AG04450 (cell line): ENCODE measurements at regions not wholly inside any gene's neighbourhood (a gene's known extent, or its start where the extent isn't known, plus 50 kb on each side); places are given as distances from the start of the nearest gene placed in this dataset.

ENCODE experiments used
- CTCF ChIA-PET: fragments of 300-600, 350-600 bp; formaldehyde crosslinking; extraction: SDS; loops from one replicate; lab custom pipeline; 2022; ENCODE audit warnings: antibody characterized with exemption, inconsistent platforms; lab: Charles Lee
- POLR2A ChIA-PET: fragments of 350-600 bp; formaldehyde crosslinking; extraction: SDS; loops from one replicate; lab custom pipeline; 2021; ENCODE audit warnings: antibody characterized with exemption, inconsistent platforms; lab: Yijun Ruan, JAX
- DNase-seq: peaks from one replicate; pipeline ENCODE4 v3.0.0-alpha.2; 2011; ENCODE audit warnings: low read depth, low spot score
- H3K27ac ChIP-seq: one replicate; pipeline ENCODE4 v1.5.1; 2012; ENCODE audit warnings: low read depth, low read length, control low read depth
- H3K27me3 ChIP-seq: one replicate; pipeline ENCODE4 v1.6.0; 2012; ENCODE audit warnings: low read length; ENCODE audit not compliant: control insufficient read depth, insufficient read depth
- H3K4me3 ChIP-seq: 2 replicates; pipeline ENCODE4 v1.5.1; 2011; ENCODE audit warnings: mild to moderate bottlenecking, low read depth, low read length, control low read depth
- H3K9me3 ChIP-seq: 2 replicates; pipeline ENCODE4 v1.5.1; 2012; ENCODE audit warnings: low read length; ENCODE audit not compliant: control insufficient read depth, insufficient read depth
- CTCF ChIP-seq: IDR thresholded peaks from 2 replicates; pipeline ENCODE4 v1.5.1; 2011; ENCODE audit warnings: low read depth, low read length, control low read depth, inconsistent platforms

GRCh38 chr7:79872176-79872575, 262.5 kb upstream of the GNAI1 start:
- TF ChIP-seq CTCF: no peak
- Histone ChIP-seq H3K27me3 (no peaks in the 10 kb centered on the region), H3K9me3 (no peaks in the 10 kb centered on the region), H3K4me3 (no peak overlapping the region), H3K27ac (no peak overlapping the region)
- DNase-seq: no peak
- ChIA-PET CTCF (no interaction called here), POLR2A (no interaction called here)

- no peak for TF ChIP-seq CTCF
- DNase-seq: no peak
- no peaks in the 10 kb centered on the region; the same call in 1 of the 2 replicates for H3K9me3 ChIP-seq
- POLR2A ChIA-PET: no interaction called here
- CTCF ChIA-PET: no interaction called here
- no peaks in the 10 kb centered on the region for H3K27me3 ChIP-seq
- no peak overlapping the region for H3K4me3 ChIP-seq
- H3K27ac ChIP-seq: no peak overlapping the region
Observed at GRCh38 chr7:79868010-79868409, 266.6 kb upstream of the GNAI1 start.

GRCh38 chr7:79862447-79863210, 272.0 kb upstream of the GNAI1 start:
- Histone ChIP-seq H3K27me3 (no peaks in the 10 kb centered on the region), H3K9me3 (no peaks in the 10 kb centered on the region; the same call in 1 of the 2 replicates), H3K4me3 (no peak overlapping the region), H3K27ac (no peak overlapping the region)
- CTCF ChIA-PET: interaction anchor here (0.7 kb wide), 1 partner anchor 8 kb away, joined by 6 read pairs; no protein-coding TSS in a partner anchor
- DNase-seq: no peak
- TF ChIP-seq CTCF: no peak
- POLR2A ChIA-PET: interaction anchor here (0.7 kb wide), 1 partner anchor 171 kb away, joined by 4 read pairs; no protein-coding TSS in a partner anchor

- ChIA-PET CTCF (no interaction called here), POLR2A (no interaction called here)
- no peak for DNase-seq
- Histone ChIP-seq H3K27ac (no peak overlapping the region), H3K4me3 (no peak overlapping the region), H3K9me3 (no peaks in the 10 kb centered on the region), H3K27me3 (no peaks in the 10 kb centered on the region)
- TF ChIP-seq CTCF: no peak
Observed at GRCh38 chr7:79855172-79855571, 279.5 kb upstream of the GNAI1 start.

GRCh38 chr7:79854621-79855020, 280.0 kb upstream of the GNAI1 start:
- ChIA-PET POLR2A (no interaction called here), CTCF (interaction anchor here (0.6 kb wide), 1 partner anchor 8 kb away, joined by 6 read pairs; no protein-coding TSS in a partner anchor)
- Histone ChIP-seq H3K4me3 (no peak overlapping the region), H3K9me3 (no peaks in the 10 kb centered on the region), H3K27me3 (no peaks in the 10 kb centered on the region), H3K27ac (no peak overlapping the region)
- no peak for TF ChIP-seq CTCF
- no peak for DNase-seq
